GM23248 (cell line): ENCODE measurements at regions not wholly inside any gene's neighbourhood (a gene's known extent, or its start where the extent isn't known, plus 50 kb on each side); places are given as distances from the start of the nearest gene placed in this dataset.

ENCODE experiments used
- DNase-seq: peaks from one replicate; pipeline ENCODE4 v3.0.0-alpha.2; 2015
- H2AFZ ChIP-seq: fragments of 200-600 bp; sonication (generic); 2 replicates; pipeline ENCODE4 v1.6.1; 2016; ENCODE audit warnings: antibody characterized with exemption
- H3F3A ChIP-seq: fragments of 200-600 bp; sonication (generic); 2 replicates; pipeline ENCODE4 v1.6.1; 2016; ENCODE audit warnings: mild to moderate bottlenecking, antibody characterized with exemption, mixed run types; ENCODE audit not compliant: insufficient read depth
- H3K27ac ChIP-seq: fragments of 200-600 bp; sonication (generic); 2 replicates; pipeline ENCODE4 v1.5.1; 2016; ENCODE audit warnings: mild to moderate bottlenecking
- H3K27me3 ChIP-seq: fragments of 200-600 bp; sonication (generic); replicated peaks from 2 replicates; pipeline ENCODE4 v1.6.1; 2016; ENCODE audit warnings: mild to moderate bottlenecking; ENCODE audit not compliant: insufficient read depth
- H3K36me3 ChIP-seq: fragments of 200-600 bp; sonication (generic); 2 replicates; pipeline ENCODE4 v1.6.1; 2016; ENCODE audit warnings: low read depth, mild to moderate bottlenecking
- H3K4me1 ChIP-seq: fragments of 200-600 bp; sonication (generic); 2 replicates; pipeline ENCODE4 v1.6.1; 2016; ENCODE audit warnings: mild to moderate bottlenecking; ENCODE audit not compliant: insufficient read depth
- H3K4me2 ChIP-seq: fragments of 200-600 bp; sonication (generic); one replicate; pipeline ENCODE4 v1.6.1; 2016; ENCODE audit warnings: mild to moderate bottlenecking; ENCODE audit not compliant: unreplicated experiment
- H3K4me3 ChIP-seq: fragments of 200-600 bp; sonication (generic); 2 replicates; pipeline ENCODE4 v1.5.1; 2016; ENCODE audit warnings: mild to moderate bottlenecking
- H3K79me2 ChIP-seq: fragments of 200-600 bp; sonication (generic); 2 replicates; pipeline ENCODE4 v1.6.1; 2016; ENCODE audit warnings: mild to moderate bottlenecking; ENCODE audit not compliant: insufficient read depth
- H3K9ac ChIP-seq: fragments of 200-600 bp; sonication (generic); 2 replicates; pipeline ENCODE4 v1.6.1; 2016; ENCODE audit warnings: mild to moderate bottlenecking
- H3K9me2 ChIP-seq: fragments of 200-600 bp; sonication (generic); 2 replicates; pipeline ENCODE4 v1.6.1; 2016; ENCODE audit warnings: mixed run types, mild to moderate bottlenecking, moderate library complexity; ENCODE audit not compliant: insufficient read depth
- H3K9me3 ChIP-seq: fragments of 200-600 bp; sonication (generic); one replicate; pipeline ENCODE4 v1.6.1; 2017; ENCODE audit warnings: low read depth
- H4K20me1 ChIP-seq: fragments of 200-600 bp; sonication (generic); 2 replicates; pipeline ENCODE4 v1.6.0; 2016; ENCODE audit not compliant: insufficient read depth
- EZH2 ChIP-seq: fragments of 200-600 bp; sonication (generic); IDR thresholded peaks from 2 replicates; pipeline ENCODE4 v1.6.1; 2018; ENCODE audit warnings: antibody characterized with exemption, mild to moderate bottlenecking; ENCODE audit not compliant: insufficient read depth, poor library complexity, severe bottlenecking
- EZH2phosphoT487 ChIP-seq: fragments of 200-600 bp; sonication (generic); IDR thresholded peaks from 2 replicates; pipeline ENCODE4 v1.6.1; 2018; ENCODE audit warnings: antibody characterized with exemption, moderate library complexity, mild to moderate bottlenecking, low read depth; ENCODE audit not compliant: insufficient read depth
- WGBS, 2 experiments: methylation state at CpG; one replicate each; pipeline ENCODE4 v1.1.6; 2015 to 2017; ENCODE audit warnings: low lambda C conversion rate in 2 of 2, low coverage in 1 of 2; ENCODE audit errors: missing lambda C conversion rate in 2 of 2; 5-methylcytosine and 5-hydroxymethylcytosine counted together
- in situ Hi-C: fragments of 300-500 bp; cut with MboI; formaldehyde crosslinking; loops from 2 replicates; pipeline ENCODE4 v1.15.0; 2020

DNA sequence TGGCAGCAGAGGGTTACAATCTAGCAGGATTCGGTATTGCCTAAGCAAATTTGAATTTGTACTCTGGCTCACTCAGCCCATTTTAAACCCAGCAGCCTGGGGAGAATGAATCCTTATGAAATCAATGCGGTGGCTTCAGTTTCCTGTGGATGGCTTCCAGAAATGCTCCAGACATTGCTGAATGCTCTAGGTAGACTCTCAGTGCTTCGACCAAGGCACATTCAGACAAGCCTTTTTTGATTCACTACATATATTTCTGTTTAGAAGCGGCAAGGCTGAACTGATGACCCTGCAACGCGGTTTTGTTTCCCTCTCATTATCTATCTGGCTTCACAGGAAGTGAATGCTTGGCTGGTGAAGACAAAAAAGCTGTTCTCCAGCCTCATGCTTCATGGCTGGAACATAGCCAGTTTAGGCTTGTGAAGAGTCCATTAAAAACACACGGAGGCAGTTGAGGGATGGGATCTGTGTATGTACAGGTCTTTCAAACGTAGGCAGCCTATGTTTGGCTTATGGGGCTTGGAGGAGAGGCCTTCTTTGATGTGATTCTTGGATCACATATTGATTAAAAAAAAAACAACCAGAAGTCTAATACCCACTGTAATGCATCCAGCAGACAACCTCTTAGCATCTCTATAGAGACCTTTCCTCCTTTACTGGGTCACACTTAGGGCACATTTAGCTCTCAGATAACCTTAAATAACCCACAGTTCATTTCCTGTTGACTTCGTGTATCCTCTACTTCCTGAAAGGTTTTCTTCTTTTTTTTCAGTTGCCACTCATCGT lies 400.2 kb upstream of the TBL1XR1 start:
- H3K27ac ChIP-seq = peak overlapping the region; percentile 67
- H3K9me3 ChIP-seq = no peaks in the 10 kb centered on the region
- no peaks in the 10 kb centered on the region; the same call in 1 of the 2 replicates for H3K9me2 ChIP-seq
- H3K9ac ChIP-seq = 0 out of 2 replicates have a peak overlapping the region, but pooled peaks have one; percentile 13
- DNase-seq = peak; percentile 90
- H3F3A ChIP-seq = peaks cover 41% of the 10 kb centered on the region
- H3K27me3 ChIP-seq = no peaks in the 10 kb centered on the region
- no peaks in the 10 kb centered on the region for H3K79me2 ChIP-seq
- peak overlapping the region; percentile 73 for H2AFZ ChIP-seq
- H3K4me2 ChIP-seq = peak overlapping the region; percentile 69
- no peaks in the 10 kb centered on the region for H3K36me3 ChIP-seq
- H3K4me1 ChIP-seq = peaks cover 46% of the 10 kb centered on the region
- in situ Hi-C loops = no loop called here
- peak overlapping the region; percentile 52 for H3K4me3 ChIP-seq
- WGBS, 2 experiments = 8 to 9% methylated on average over 10 of the region's 10 CpGs
- H4K20me1 ChIP-seq = no peaks in the 10 kb centered on the region
- TF ChIP-seq EZH2 (no peak), EZH2phosphoT487 (no peak)

DNA sequence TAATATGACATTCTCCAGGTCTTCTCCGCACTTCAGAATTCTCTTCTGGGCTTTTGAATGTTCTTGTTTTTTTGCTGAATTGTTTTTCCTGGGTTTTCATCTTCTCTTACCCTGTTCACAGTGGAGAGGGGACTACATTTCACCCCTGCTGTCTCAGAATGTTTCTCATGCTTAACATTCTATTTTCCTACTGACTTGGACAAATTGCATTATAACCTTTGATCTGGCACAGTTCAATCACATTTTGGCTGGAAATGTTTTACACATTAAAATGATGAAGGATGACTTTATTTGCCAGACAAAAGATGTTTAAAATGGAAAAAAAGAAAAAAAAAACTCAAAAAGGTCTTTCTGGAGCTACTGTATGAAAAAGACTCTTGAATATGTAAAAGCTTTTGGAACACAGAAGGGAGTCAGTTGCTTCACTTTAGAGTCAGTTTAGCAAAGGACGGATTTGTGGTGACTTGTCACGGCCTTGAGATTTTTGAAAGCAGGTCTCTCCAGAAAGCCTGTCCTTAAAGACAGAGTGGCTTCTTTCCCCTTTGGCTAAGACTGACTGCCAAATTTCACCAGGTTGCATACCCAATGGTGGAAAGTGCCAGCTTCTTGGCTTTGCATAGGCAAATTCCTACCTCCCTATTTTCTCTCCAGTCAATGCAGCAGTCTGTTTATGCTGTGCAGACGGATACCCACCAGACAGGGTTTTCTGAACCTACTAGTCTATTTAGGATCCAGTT lies 401.0 kb upstream of the TBL1XR1 start:
- Histone ChIP-seq H4K20me1 (no peaks in the 10 kb centered on the region), H3K79me2 (no peaks in the 10 kb centered on the region), H3K4me1 (peaks cover 39% of the 10 kb centered on the region), H3K4me2 (peak overlapping the region; percentile 69), H3K4me3 (no peak overlapping the region; the same call in 1 of the 2 replicates), H3K9me3 (no peaks in the 10 kb centered on the region), H3K9me2 (no peaks in the 10 kb centered on the region; the same call in 1 of the 2 replicates), H3F3A (peaks cover 41% of the 10 kb centered on the region), H3K9ac (no peak overlapping the region), H3K27me3 (no peaks in the 10 kb centered on the region), H3K36me3 (no peaks in the 10 kb centered on the region), H2AFZ (peak overlapping the region; percentile 73), H3K27ac (peak overlapping the region; percentile 67)
- in situ Hi-C loops = no loop called here
- 81 to 89% methylated on average over 4 of the region's 4 CpGs for WGBS, 2 experiments
- TF ChIP-seq EZH2phosphoT487 = no peak
- TF ChIP-seq EZH2 = no peak
- DNase-seq = no peak

DNA sequence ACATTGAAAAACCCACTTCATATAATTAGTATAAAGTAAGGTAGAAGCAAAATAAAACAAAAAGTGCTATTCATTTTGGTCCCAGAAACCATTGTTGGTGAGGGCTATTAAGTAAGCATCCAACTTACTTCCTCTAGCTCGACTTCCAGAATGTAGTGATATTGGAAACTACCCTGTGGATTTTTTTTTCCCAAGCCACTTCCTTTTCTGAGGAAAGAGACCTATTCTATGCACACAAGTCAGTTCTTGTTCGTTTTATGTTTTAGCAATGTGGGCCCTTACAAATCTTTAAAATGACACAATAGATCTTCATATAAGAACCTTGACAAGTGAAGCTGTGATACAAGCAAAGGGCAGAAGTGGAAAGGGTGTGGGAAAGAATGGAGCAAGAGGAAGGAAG lies 402.0 kb upstream of the TBL1XR1 start:
- no peaks in the 10 kb centered on the region for H3K27me3 ChIP-seq
- no peak overlapping the region for H3K9ac ChIP-seq
- H3F3A ChIP-seq = peaks cover 41% of the 10 kb centered on the region
- H4K20me1 ChIP-seq = no peaks in the 10 kb centered on the region
- no peak overlapping the region for H2AFZ ChIP-seq
- no peaks in the 10 kb centered on the region for H3K9me3 ChIP-seq
- no peak overlapping the region for H3K4me2 ChIP-seq
- DNase-seq = no peak
- H3K4me1 ChIP-seq = peaks cover 37% of the 10 kb centered on the region
- 92 to 94% methylated on average over 2 of the region's 2 CpGs for WGBS, 2 experiments
- no peaks in the 10 kb centered on the region; the same call in 1 of the 2 replicates for H3K9me2 ChIP-seq
- in situ Hi-C loops = no loop called here
- no peaks in the 10 kb centered on the region for H3K36me3 ChIP-seq
- H3K79me2 ChIP-seq = no peaks in the 10 kb centered on the region
- H3K27ac ChIP-seq = no peak overlapping the region
- H3K4me3 ChIP-seq = no peak overlapping the region
- TF ChIP-seq EZH2 = no peak
- TF ChIP-seq EZH2phosphoT487 = no peak

DNA sequence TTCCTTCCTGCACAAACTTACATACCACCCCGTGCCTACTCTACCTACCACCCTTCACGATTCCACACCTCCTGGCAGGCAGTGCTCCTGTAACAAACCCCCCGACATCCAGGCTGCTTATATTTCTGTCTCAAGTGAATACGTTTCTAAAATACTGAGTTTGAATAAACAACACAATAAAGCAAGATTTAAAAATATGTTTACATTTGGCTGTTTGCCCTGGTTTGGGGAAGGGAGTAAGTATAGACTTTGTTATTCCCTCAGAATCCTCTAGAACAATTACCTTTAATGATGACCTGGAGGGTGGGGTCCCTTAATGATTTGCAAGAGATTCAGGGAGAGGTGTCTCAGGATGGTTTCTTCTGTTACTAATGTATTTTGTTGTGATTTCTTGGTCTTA lies 402.6 kb upstream of the TBL1XR1 start:
- peaks cover 39% of the 10 kb centered on the region for H3F3A ChIP-seq
- no peaks in the 10 kb centered on the region for H3K9me3 ChIP-seq
- H3K4me3 ChIP-seq = no peak overlapping the region
- WGBS, 2 experiments = 95 to 97% methylated on average over 4 of the region's 4 CpGs
- H3K9me2 ChIP-seq = no peaks in the 10 kb centered on the region; the same call in 1 of the 2 replicates
- no peak overlapping the region for H3K9ac ChIP-seq
- H4K20me1 ChIP-seq = no peaks in the 10 kb centered on the region
- H3K27me3 ChIP-seq = no peaks in the 10 kb centered on the region
- no peak for DNase-seq
- H3K4me2 ChIP-seq = no peak overlapping the region
- H3K27ac ChIP-seq = no peak overlapping the region
- TF ChIP-seq EZH2 (no peak), EZH2phosphoT487 (no peak)
- H3K79me2 ChIP-seq = no peaks in the 10 kb centered on the region
- peaks cover 36% of the 10 kb centered on the region for H3K4me1 ChIP-seq
- H2AFZ ChIP-seq = no peak overlapping the region
- in situ Hi-C loops = no loop called here
- no peaks in the 10 kb centered on the region for H3K36me3 ChIP-seq
